GM21515 (cell line): ENCODE measurements at regions not wholly inside any gene's neighbourhood (a gene's known extent, or its start where the extent isn't known, plus 50 kb on each side); places are given as distances from the start of the nearest gene placed in this dataset.
"Not testable (repeated sequence)": the region's sequence is repeated elsewhere in the genome, so short reads cannot be mapped to it uniquely, and the experiment has no call there.

Experiments used
- ATAC-seq: cut with Tn5 transposase; IDR thresholded peaks from one replicate; pipeline ENCODE4 v1.9.1; 2021; ENCODE audit not compliant: unreplicated experiment

DNA sequence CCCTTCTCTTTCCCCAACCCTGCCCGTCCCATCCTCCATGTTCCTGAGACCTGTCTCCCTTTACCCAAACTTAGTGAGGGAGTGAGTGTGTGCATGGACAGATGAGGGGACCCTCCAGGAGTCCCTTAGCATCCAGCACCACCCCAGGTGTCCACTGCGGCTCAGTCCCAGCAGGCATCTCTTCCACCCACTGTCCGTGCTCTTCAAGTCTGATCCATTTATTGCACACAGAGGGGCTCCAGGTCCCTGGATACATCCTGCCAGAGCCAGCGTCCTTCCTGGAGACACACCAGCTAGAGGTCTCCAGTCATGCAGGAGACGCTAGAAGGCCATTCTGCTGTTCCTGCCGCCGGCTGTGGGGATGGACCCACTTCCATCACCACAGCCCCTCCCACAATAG, 239.2 kb downstream of the ADGRD1 start:
- ATAC-seq, result no peak

DNA sequence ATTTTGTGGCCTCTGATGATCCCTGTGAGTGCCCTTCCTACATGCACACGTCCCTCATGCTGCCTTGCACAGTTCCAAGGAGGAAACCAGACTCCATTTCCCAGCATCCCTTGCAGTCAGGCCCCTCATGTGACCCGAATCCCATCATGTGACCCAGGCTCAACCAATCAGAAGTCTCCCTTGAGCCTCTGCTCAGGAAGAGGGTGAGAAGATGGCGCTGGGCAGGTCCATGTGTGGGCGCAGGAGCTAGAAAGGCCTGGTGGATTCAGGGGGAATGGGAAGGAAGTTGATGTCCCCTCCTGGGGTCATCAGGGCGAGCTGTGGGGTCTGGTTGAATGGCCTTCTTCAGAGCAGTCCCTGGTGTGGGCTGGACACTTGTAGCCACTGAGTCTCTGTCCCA, 240.5 kb downstream of the ADGRD1 start:
- no peak for ATAC-seq

DNA sequence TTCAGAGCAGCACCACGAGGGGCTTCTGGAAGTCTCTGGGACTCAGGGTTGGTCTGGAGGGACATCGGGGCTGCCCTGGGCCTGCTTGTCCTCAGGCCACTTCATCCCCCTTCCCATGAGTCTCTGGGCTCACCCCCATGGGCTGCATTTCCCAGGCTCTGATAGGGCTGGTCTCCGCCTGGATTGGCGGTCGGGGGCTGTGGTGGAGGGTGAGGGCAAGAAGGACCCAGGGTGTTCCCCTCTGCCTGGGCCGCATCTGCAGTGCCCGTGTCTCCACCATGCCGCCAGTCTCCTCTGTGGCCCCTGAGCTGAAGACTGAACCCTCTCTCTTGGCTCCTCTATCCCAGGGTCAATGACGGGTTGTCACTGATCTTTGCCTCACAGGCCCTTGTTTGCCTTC, 242.1 kb downstream of the ADGRD1 start:
- ATAC-seq, result no peak

DNA sequence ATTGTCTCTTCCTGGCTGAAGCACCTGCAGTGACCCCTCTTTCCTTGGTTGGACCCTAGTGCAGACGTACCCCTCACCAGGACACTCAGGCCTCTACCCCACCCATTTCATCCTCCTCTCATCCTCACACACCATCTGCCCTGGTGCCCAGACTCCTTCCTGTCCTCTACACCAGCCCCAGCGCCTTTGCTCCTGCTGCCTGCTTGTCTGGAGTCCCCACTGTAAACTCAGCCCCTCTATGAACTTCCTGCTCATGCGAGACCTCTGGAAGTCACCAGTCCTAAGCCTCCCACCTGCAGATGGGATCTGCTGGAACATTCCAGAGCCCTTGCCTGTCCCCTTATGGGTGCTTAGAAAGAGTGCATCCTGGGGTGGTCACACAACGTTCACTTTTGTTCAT, 242.5 kb downstream of the ADGRD1 start:
- no peak for ATAC-seq

DNA sequence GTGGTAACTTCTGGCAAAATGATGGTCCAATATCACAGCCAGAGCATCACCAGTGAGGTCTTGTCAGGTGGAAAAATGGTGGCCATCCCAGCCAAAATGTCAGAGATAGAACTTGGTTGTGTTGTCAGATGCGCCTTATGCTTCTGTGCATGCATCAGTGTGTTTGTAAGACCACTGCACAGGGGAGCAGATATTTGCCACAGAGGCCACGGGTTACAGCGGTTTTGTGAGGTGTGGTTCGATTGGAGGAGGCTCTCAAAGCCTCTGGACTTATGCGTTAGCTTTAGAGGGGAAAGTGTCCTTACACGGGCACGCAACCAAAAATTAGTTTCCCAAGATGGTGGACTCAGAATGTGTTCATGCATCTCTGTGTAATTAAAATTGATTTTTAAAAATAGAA, 243.8 kb downstream of the ADGRD1 start:
- ATAC-seq, result no peak

DNA sequence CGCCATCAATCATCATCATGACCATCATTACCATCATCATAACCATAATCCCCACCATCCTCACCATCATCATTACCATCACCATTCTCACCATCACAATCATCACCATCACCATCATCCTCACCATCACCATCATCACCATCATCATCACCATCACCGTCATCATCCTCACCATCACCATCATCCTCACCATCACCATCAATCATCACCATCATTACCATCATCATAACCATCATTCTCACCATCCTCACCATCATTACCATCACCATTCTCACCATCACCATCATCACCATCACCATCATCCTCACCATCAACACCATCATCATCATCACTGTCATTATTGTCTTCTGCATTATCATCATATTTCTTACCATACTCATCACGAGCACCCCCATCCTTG, 245.5 kb downstream of the ADGRD1 start:
- ATAC-seq, result no peak

DNA sequence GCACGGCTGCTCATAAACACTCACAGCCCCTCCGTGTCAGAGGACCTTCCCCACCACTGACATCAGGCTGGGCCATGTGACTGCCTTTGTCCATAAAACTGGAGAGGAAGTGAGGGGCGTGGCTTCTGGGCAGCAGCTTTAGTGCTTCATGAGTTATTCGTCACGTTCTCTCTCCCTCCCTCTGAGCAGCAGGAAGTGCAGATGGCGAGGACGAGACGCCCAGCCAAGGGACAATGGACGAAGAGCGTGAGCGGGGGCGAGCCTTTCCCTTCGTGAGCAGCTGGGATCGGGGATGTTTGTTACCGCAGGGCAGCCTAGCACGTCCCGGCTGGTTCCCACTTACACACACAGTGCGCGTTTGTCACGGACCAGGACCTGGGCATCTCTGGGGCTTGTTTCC, 248.2 kb downstream of the ADGRD1 start:
- ATAC-seq, result not testable (repeated sequence)

DNA sequence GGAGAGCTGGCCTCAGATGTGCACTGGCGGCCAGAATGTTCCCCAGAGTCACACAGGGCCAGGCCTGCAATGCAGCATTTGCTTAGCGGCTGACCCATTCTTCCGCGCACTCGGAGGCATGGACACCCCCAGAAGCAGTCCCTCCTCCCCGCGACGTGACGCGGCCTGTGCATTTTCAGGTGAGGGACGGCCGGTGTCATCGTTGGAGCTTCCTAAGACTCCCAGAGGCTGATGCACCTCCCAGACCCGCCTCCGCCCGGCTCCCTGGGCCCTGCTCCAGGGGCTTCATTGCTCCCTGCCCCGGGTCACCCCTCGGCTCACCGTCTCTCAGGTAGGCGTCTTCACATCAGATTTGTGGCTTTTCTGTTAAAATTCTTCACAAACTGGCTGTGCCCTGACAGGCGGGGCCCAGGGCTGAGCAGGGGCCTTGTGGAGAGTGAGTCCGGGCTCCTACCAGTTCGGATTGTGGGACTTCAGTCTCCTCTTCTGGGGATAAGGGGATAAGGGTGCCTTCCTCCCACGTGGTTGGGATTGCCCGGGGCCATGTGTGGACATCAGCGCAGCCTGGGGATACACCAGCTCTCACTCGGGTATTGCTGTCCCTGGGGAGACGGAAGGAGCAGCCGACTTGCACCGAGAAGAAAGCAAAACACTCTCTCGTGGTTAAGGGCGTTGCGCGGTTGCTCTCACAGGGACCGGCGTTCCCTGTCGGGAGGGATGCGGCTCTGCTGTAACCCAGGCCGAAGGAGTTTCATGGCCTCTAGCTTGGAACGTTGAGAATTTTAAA, 249.1 kb downstream of the ADGRD1 start:
- ATAC-seq, result no peak

DNA sequence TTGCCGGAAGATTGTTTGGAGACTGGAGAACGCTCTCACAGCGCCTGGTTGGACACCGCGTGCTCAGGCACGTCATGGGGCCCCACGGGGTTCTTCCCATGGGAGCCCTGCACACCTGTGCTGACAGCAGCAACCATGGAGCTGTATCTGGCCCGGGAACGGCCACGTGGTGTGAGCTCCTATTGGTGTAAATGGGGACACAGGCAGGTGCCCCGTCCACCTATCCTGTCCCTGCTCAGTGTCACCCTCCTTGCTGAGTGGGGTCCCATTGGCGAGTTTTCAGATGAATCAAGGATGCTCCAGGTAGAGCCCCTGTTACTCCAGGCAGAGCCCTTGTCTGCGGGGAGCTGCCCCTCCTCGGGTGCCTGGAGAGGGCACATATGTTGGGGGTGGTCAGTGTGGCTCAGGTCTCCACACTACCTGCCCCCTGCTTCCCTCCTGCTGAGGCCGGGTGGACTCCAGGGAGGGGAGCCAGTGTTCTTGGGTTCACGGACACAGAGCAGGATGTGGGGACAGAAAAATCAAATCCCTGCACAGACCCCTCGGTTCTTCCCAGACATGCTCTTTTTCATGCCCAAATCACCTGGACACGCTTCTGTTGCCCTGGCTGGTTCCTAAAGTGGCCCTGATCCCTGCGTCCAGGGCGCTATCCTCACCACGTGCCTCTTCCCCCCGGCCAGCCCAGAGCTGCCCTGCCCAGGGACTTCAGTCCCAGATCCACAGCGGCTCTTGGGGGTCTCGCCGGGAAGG, 250.1 kb downstream of the ADGRD1 start:
- ATAC-seq, result no peak

DNA sequence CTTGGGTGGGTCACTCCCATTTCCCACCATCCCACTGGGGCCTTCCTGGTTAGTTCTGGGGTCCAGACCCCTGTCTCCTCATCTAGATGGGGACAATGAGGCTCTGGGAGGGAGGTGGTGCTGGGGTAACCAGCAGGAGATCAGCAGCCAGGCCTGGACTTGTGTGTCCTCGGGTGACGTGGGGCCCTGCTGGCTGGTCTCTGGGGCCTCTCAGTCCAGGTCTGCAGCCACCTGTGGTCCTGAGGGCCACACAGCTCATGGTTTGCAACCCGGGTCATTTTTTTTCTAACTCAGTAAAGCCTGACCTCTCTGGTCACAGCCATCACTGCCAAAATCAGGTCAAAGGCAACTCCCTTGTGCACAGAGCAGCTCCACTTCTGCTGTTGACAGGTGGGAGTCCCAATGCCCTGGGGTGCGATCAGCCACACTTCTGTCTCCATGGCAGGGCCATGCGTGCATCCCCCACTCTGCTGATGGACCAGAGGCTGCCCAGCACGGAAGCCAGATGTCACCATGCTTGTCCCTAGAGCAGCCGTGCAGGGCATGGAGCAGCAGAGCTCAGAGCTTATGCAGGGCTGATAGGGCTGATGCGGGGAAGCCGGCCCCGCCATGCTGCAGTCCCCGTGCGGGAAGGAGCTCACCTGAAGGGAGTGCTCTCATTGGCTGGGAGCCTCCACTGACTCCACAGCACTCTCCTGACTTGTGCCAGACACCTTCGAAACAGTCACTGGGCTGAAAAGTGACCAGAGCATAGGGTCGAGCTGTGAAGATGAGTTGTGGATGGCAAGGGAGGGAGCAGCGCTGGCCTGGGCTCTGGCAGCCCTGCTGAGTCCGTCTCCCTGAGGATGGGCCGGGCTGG, 250.9 kb downstream of the ADGRD1 start:
- ATAC-seq, result no peak

DNA sequence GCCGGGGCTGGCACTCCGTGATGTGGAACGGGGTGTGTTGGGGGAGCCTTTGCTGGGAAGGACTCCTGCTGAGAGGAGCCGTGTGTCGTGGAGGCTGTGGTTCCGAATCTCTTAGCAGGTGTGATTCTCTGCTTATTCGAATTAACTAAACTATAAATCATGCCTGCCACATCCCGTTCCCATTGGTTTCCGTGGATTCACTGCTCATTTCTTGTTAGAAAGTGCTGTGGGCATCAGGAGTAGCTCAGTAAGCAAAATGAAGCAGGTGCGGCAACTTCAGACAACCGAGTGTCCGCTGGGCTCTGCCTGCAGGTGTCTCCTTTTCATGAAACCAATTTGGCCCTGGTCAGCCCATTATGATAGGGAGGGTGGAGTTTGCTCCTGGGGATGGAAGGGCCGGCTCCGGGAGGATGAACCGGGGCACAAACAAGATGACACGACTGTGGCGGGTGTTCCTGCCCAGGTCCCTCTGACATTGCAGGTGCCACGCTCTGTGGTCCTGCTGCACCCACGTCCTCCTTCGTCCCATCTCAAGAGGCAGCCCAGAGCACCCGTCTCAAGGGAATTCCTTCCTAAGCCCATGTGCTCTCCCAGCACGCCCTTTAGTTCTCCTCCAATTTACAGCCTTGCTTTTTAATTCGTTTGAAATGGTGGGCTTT, 251.7 kb downstream of the ADGRD1 start:
- not testable (repeated sequence) for ATAC-seq

DNA sequence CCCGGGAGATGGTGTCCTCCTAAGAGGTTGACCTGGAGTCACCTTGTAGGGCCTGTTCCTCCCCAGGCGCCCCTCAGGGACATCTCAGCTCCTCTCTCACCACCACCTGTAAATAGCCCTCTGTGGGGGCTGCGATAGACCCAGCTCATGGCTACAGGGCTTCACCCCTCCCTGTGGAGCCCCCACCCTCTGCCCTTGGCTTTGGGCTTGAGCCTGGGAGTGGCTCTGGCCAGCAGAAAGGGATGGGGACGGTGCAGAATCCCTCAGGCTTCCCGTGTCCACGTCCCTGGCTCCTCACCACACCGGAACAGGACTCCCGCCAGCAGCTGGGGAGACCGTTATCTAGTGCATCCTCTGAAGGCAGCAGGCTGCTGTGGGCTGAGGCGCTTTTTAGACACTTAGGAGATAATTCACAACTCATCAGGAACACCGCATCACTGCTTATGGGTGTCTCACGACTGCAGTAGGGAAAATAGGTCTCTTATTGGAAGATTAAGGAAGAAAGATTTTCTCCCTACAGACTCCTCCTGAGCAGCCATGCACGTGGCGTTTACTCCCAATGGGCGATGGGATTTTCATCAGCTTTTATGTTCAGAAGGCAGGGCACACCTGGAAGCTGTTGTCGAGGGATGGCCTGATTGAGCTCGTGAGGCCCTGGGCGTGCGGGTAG, 253.1 kb downstream of the ADGRD1 start:
- not testable (repeated sequence) for ATAC-seq

DNA sequence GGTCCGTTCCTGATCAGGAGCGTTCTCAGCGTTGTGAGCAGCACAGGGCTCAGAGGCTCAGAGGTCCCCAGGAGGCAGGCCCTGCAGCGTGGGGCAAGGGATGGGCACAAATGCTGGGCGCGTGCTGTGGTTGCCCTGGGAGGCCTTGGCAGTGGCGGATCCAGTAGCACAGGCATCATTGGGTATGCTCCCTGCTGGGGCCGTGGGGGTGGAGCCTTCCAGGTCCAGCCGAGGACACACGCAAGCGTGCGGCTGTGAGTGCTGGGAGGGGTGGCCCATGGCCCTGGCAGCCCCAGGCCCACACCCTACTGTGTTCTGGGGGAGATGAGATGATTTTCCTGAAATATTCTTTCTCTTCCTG, 253.6 kb downstream of the ADGRD1 start:
- ATAC-seq, result not testable (repeated sequence)

DNA sequence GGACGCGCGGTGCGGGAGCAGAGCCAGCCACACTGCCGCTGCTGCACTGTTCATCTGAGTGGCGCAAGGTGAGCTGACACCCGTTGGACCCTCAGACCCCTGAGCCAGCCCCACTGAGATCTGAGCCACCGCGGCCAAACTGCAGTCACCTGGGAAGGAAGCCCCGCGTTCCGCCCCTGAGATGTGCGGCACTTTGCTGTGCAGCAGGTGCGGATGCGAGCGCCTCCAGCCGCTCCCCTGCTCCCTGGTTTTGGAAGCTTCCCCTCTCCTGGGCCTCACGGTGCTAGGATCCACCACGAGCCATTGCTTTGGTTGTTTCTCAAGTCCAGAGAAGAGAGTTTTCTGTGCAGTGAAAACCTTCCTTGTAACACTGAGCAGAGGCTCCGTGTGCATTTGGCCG, 254.1 kb downstream of the ADGRD1 start:
- ATAC-seq, result not testable (repeated sequence)

DNA sequence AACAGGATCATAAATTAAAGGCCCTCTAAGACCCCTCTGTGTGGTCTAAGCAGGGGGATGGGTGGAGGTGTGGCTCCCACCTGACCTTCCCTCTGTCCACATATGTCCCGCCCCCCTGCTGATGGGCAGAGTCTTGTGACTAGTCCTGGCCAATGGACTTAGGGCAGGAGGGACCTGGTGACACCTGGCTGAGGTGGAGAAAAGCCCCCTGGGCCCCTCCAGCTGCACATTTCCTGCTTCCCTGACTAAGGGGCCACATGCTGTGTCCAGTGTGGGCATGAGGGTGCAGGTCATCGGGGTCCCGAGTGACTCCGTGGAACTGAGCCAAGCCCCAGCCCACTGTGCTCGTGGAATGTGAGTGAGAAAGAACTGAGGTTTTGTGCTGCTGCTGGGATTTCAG, 254.7 kb downstream of the ADGRD1 start:
- ATAC-seq, result no peak

DNA sequence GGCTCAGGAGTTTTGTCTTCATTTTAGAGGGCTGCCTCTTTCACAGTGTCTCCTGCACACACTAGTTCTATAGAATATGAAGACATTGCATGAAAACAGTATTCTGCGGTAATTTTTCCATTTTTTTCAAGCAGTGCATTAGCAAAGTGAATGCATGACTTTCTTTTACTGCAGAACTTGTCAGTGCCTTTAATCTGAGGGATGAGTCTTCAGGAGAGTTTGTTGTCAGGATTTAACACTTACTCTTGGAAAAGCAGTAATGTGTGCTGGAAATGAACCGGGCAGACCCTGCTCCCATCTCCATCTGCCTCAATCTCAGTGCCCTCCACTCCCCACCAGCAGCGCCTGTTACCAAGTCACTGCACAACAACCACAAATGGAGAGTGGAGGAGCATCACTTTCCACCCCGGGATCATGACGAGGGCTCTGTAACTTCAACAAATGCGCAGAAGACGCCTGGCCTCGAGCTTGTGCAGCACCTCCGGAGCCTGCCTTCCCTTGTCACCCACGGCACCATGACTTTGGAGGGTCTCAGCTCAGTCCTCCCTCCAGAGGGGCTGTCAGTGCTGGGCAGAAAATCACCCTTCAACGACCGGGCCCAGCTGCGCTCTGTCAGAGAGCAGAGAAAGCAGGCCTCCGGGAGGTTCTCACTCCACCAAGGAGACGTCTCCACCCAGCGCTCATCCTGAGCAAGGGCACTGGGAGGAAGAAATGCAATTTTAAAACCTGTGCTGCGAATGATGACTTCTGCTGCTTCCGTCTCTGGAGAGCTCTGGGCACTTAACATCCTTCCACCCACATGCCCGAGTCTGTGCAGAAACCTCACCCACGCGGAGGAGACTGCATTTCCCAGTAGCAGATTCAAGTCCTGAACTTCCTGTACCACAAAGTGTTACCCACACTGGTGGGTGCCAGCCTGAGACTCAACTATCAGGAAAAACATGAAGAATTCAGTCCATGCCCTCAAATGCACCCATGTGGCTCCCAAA, 255.7 kb downstream of the ADGRD1 start:
- no peak for ATAC-seq

DNA sequence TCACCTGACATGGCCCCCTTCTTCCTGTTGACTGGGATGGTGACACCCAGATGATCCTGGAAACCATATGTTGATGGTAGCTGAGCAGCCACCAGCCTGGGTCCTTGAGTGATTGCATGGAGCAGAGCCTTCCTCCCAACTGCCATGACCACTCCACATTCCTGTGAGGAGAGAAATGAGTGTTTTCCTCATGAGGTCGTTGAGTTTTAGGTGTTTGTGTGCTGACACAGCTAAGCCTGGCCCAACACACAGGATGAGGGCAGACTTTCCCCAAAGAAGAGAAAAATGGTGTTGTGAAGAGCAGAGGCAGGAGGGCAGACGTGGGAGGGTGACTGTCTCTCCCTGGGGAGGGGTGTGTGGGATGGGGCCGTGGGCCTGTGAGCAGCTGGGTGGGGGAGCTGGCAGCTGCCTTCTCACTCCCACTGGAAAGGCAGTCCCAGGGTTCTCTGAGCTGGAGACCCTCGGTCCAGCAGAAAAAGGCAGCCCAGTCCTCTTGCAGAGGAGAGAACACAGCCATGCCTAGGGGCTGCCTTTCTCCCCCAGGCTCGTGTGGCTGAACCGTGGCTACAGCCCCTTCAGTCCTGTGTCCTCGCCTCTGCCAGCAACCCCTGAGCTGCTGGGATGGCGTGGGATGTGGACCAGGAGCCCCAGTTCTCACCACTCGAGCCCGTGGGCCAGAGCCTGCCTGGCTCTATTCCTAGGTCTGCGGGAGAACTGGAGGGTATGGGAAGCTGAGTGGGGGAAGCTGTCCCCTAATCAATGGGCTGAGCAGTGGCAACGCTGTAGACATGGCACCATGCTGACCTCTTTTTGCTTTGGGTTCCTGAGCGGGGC, 257.0 kb downstream of the ADGRD1 start:
- ATAC-seq, result no peak

DNA sequence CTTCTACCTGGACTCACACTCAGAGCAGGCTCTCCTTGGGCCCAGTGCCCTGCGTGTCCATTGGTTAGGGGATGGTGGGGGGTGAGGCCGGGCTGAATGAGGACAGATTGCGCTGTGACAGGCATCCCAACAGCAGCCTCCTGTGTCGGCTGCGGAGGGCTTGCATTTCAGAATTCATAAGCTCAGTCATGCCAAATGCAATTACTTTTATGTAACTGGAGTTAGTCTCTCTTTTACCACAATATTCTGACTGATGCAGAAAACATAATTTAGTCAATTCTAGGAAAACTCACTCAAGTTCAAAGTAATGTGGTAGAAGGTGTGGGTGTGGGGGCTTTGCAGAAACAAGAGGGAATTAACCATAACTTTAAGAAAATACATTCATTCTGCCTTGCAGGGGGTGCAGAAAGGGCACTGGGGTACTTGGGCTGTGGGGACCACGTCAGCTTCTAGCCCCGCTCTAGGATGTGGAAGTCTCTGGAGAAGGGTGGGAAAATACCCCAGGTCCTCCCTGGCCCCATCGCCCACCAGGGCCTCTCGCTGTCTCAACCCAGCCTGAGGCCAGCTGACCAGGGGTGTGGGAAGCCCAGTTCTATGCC, 257.7 kb downstream of the ADGRD1 start:
- ATAC-seq, result no peak
